Common myeloid progenitor, CD34-positive (primary cell): ENCODE measurements at regions not wholly inside any gene's neighbourhood (a gene's known extent, or its start where the extent isn't known, plus 50 kb on each side); places are given as distances from the start of the nearest gene placed in this dataset.
"Not testable (repeated sequence)": the region's sequence is repeated elsewhere in the genome, so short reads cannot be mapped to it uniquely, and the experiment has no call there.

ENCODE experiments used
- CTCF ChIA-PET: fragments of 350-600 bp; sonication (Branson Sonifier 250); formaldehyde crosslinking; loops from one replicate; lab custom pipeline; 2021; ENCODE audit warnings: antibody characterized with exemption; lab: Charles Lee
- POLR2A ChIA-PET: fragments of 350-600 bp; sonication (Branson Sonifier 250); formaldehyde crosslinking; loops from one replicate; lab custom pipeline; 2021; ENCODE audit warnings: antibody characterized with exemption; lab: Charles Lee
- DNase-seq, 3 donors: peaks; one replicate each; pipeline versions ENCODE4 v3.0.0 to v3.0.0-alpha.2; 2013
- H3K27ac ChIP-seq, 2 experiments: 1 replicate in 1 of 2; 2 replicates in 1 of 2; pipeline ENCODE4 v1.7.0; 2013; ENCODE audit warnings: inconsistent platforms in 2 of 2, low read length in 2 of 2, mild to moderate bottlenecking in 2 of 2, low read depth in 1 of 2, moderate library complexity in 1 of 2; ENCODE audit not compliant: severe bottlenecking in 2 of 2, insufficient read depth in 1 of 2, poor library complexity in 1 of 2
- H3K27me3 ChIP-seq, 5 experiments: replicated peaks in 2 of 5; 1 replicate in 3 of 5; 2 replicates in 2 of 5; pipeline versions ENCODE4 v1.6.1 to v1.7.0; 2013; ENCODE audit warnings: low read length in 4 of 5, mild to moderate bottlenecking in 2 of 5, moderate library complexity in 2 of 5, inconsistent platforms in 1 of 5; ENCODE audit not compliant: insufficient read depth in 5 of 5, control insufficient read depth in 4 of 5
- H3K36me3 ChIP-seq, 4 experiments: 1 replicate in 2 of 4; 2 replicates in 2 of 4; pipeline versions ENCODE4 v1.6.1 to v1.7.0; 2013; ENCODE audit warnings: low read length in 3 of 4, control low read depth in 1 of 4, mild to moderate bottlenecking in 1 of 4; ENCODE audit not compliant: control insufficient read depth in 4 of 4, insufficient read depth in 4 of 4
- H3K4me1 ChIP-seq, 4 experiments: 1 replicate in 3 of 4; 2 replicates in 1 of 4; pipeline versions ENCODE4 v1.6.1 to v1.7.1; 2013; ENCODE audit warnings: low read length in 3 of 4, mild to moderate bottlenecking in 3 of 4, control low read depth in 1 of 4, inconsistent platforms in 1 of 4, moderate library complexity in 1 of 4; ENCODE audit not compliant: control insufficient read depth in 4 of 4, insufficient read depth in 4 of 4; ENCODE audit errors: control extremely low read depth in 1 of 4
- H3K4me3 ChIP-seq, 7 experiments: 1 replicate in 4 of 7; 2 replicates in 3 of 7; pipeline versions ENCODE4 v1.5.1 to v1.7.0; 2013; ENCODE audit warnings: mild to moderate bottlenecking in 7 of 7, low read length in 6 of 7, moderate library complexity in 6 of 7, inconsistent platforms in 2 of 7, low read depth in 2 of 7, control low read depth in 1 of 7; ENCODE audit not compliant: insufficient read depth in 4 of 7, control insufficient read depth in 1 of 7; ENCODE audit errors: extremely low read depth in 1 of 7
- H3K9me3 ChIP-seq, 5 experiments: 1 replicate in 4 of 5; 2 replicates in 1 of 5; pipeline versions ENCODE4 v1.6.1 to v1.7.1; 2013; ENCODE audit warnings: low read length in 4 of 5, mild to moderate bottlenecking in 2 of 5, inconsistent platforms in 1 of 5, low read depth in 1 of 5, moderate library complexity in 1 of 5; ENCODE audit not compliant: control insufficient read depth in 4 of 5, insufficient read depth in 2 of 5; ENCODE audit errors: control extremely low read depth in 1 of 5
- WGBS: methylation state at CpG from one replicate; pipeline ENCODE4 v1.1.5; 2013; ENCODE audit not compliant: insufficient coverage; 5-methylcytosine and 5-hydroxymethylcytosine counted together

GRCh38 chrX:113522814-113523213 is 682.2 kb upstream of the AMOT start:
- WGBS, result 83% methylated on average over 2 of the region's 3 CpGs
- Histone ChIP-seq H3K9me3 (no peaks in the 10 kb centered on the region), H3K4me1 (no peaks in the 10 kb centered on the region), H3K27me3 (peaks cover 0 to 3% (median 0%) of the 10 kb centered on the region in 5 experiments), H3K27ac (no peak overlapping the region), H3K36me3 (no peaks in the 10 kb centered on the region), H3K4me3 (no peak overlapping the region)
- ChIA-PET POLR2A (no interaction called here), CTCF (no interaction called here)
- no peak for DNase-seq

- H3K27me3 ChIP-seq, result peaks cover 0 to 3% (median 0%) of the 10 kb centered on the region in 5 experiments
- DNase-seq, result no peak
- no peak overlapping the region for H3K4me3 ChIP-seq
- POLR2A ChIA-PET, result no interaction called here
- H3K9me3 ChIP-seq, result no peaks in the 10 kb centered on the region
- H3K4me1 ChIP-seq, result no peaks in the 10 kb centered on the region
- WGBS, result 0% methylated on average over 2 of the region's 2 CpGs
- CTCF ChIA-PET, result no interaction called here
- no peaks in the 10 kb centered on the region for H3K36me3 ChIP-seq
- no peak overlapping the region for H3K27ac ChIP-seq
Observed at GRCh38 chrX:113514906-113515305, 674.3 kb upstream of the AMOT start.

GRCh38 chrX:113512700-113513395 is 672.2 kb upstream of the AMOT start:
- Histone ChIP-seq H3K27ac (no peak overlapping the region), H3K36me3 (no peaks in the 10 kb centered on the region), H3K4me1 (no peaks in the 10 kb centered on the region), H3K27me3 (peaks cover 0 to 3% (median 0%) of the 10 kb centered on the region in 5 experiments), H3K9me3 (no peaks in the 10 kb centered on the region), H3K4me3 (no peak overlapping the region)
- POLR2A ChIA-PET, result no interaction called here
- WGBS, result 66% methylated on average over 6 of the region's 7 CpGs
- CTCF ChIA-PET, result no interaction called here
- no peak for DNase-seq

- no peaks in the 10 kb centered on the region for H3K4me1 ChIP-seq
- H3K9me3 ChIP-seq, result no peaks in the 10 kb centered on the region
- ChIA-PET POLR2A (no interaction called here), CTCF (no interaction called here)
- DNase-seq, result no peak
- no peak overlapping the region for H3K4me3 ChIP-seq
- peaks cover 0 to 3% (median 0%) of the 10 kb centered on the region in 5 experiments for H3K27me3 ChIP-seq
- no peaks in the 10 kb centered on the region for H3K36me3 ChIP-seq
- H3K27ac ChIP-seq, result no peak overlapping the region
- WGBS, result 100% methylated on average over 1 of the region's 1 CpG
Observed at GRCh38 chrX:113510586-113510985, 670.0 kb upstream of the AMOT start.

GRCh38 chrX:113492895-113493294 is 652.3 kb upstream of the AMOT start:
- H3K9me3 ChIP-seq, result peaks cover 0 to 1% (median 0%) of the 10 kb centered on the region in 5 experiments
- no peak overlapping the region for H3K4me3 ChIP-seq
- H3K27me3 ChIP-seq, result no peaks in the 10 kb centered on the region
- no peak overlapping the region for H3K27ac ChIP-seq
- no peaks in the 10 kb centered on the region for H3K4me1 ChIP-seq
- no peaks in the 10 kb centered on the region for H3K36me3 ChIP-seq
- no peak for DNase-seq
- CTCF ChIA-PET, result no interaction called here
- POLR2A ChIA-PET, result no interaction called here

GRCh38 chrX:113473418-113473817 is 632.8 kb upstream of the AMOT start:
- Histone ChIP-seq H3K27ac (no peak overlapping the region), H3K4me3 (no peak overlapping the region), H3K27me3 (peaks cover 0 to 2% (median 0%) of the 10 kb centered on the region in 5 experiments), H3K36me3 (no peaks in the 10 kb centered on the region), H3K9me3 (no peaks in the 10 kb centered on the region), H3K4me1 (no peaks in the 10 kb centered on the region)
- no peak for DNase-seq
- no CpG with 5 or more reads among the region's 3 CpGs for WGBS
- CTCF ChIA-PET, result no interaction called here
- POLR2A ChIA-PET, result no interaction called here

GRCh38 chrX:113473015-113473414 is 632.4 kb upstream of the AMOT start:
- DNase-seq, H3K4me3 ChIP-seq: not testable (repeated sequence)
- WGBS, result 92% methylated on average over 4 of the region's 5 CpGs

More at GRCh38 chrX:113473015-113473414, 632.4 kb upstream of the AMOT start:
- POLR2A ChIA-PET, H3K27ac ChIP-seq, H3K36me3 ChIP-seq, H3K4me1 ChIP-seq, H3K9me3 ChIP-seq, H3K27me3 ChIP-seq, CTCF ChIA-PET: not testable (repeated sequence)
